Panc1 (cell line): ENCODE measurements at regions not wholly inside any gene's neighbourhood (a gene's known extent, or its start where the extent isn't known, plus 50 kb on each side); places are given as distances from the start of the nearest gene placed in this dataset.

Experiments used
- ATAC-seq: fragments of 200-7000 bp; cut with Tn5 transposase; 2 replicates; pipeline ENCODE4 v1.9.1; 2020; ENCODE audit warnings: mild to moderate bottlenecking, moderate library complexity
- BruUV-seq: library from RNA; stranded (reverse); fragments of 400-500 nt; replicated peaks from 2 replicates; lab custom pipeline; 2021; lab: Mats Ljungman, UMichigan
- CTCF ChIA-PET: fragments of 300-600 bp; sonication (Branson Sonifier 250); formaldehyde crosslinking; loops from one replicate; lab custom pipeline; 2022; ENCODE audit warnings: antibody characterized with exemption; lab: Charles Lee
- POLR2A ChIA-PET: fragments of 300-600 bp; sonication (Branson Sonifier 250); formaldehyde crosslinking; loops from one replicate; lab custom pipeline; 2022; ENCODE audit warnings: antibody characterized with exemption; lab: Charles Lee
- DNase-seq: peaks from one replicate; pipeline ENCODE4 v3.0.0-alpha.2; 2010; ENCODE audit warnings: low read depth, low spot score
- H3K27ac ChIP-seq: 2 replicates; pipeline ENCODE4 v1.5.1; 2011; ENCODE audit warnings: mild to moderate bottlenecking, low read length, inconsistent platforms
- H3K27me3 ChIP-seq: fragments of 200-500 bp; sonication (Bioruptor generic); 2 replicates; pipeline ENCODE4 v1.6.0; 2014; ENCODE audit warnings: low read length, inconsistent platforms; ENCODE audit not compliant: control insufficient read depth, insufficient read depth
- H3K36me3 ChIP-seq: fragments of 200-500 bp; sonication (Bioruptor generic); 2 replicates; pipeline ENCODE4 v1.5.1; 2014; ENCODE audit warnings: inconsistent platforms, mild to moderate bottlenecking, low read length, moderate library complexity; ENCODE audit not compliant: control insufficient read depth, insufficient read depth
- H3K4me1 ChIP-seq: 2 replicates; pipeline ENCODE4 v1.5.1; 2011; ENCODE audit warnings: inconsistent platforms, mild to moderate bottlenecking, low read length, moderate library complexity; ENCODE audit not compliant: control insufficient read depth, insufficient read depth
- H3K4me3 ChIP-seq, 2 experiments: 2 replicates each; pipeline ENCODE4 v1.5.1; 2011 to 2012; ENCODE audit warnings: low read depth in 2 of 2, low read length in 2 of 2, mild to moderate bottlenecking in 2 of 2, inconsistent platforms in 1 of 2, moderate library complexity in 1 of 2
- H3K9me3 ChIP-seq: fragments of 200-500 bp; sonication (Bioruptor generic); 2 replicates; pipeline ENCODE4 v1.5.1; 2014; ENCODE audit warnings: low read depth, mild to moderate bottlenecking, inconsistent platforms, low read length, moderate library complexity; ENCODE audit not compliant: control insufficient read depth, insufficient read depth
- CTCF ChIP-seq: fragments of 450-650 bp; IDR thresholded peaks from 2 replicates; pipeline ENCODE4 v1.5.1; 2017; ENCODE audit warnings: mild to moderate bottlenecking
- POLR2AphosphoS5 ChIP-seq: IDR thresholded peaks from 2 replicates; pipeline ENCODE4 v1.6.1; 2012; ENCODE audit warnings: mild to moderate bottlenecking, low read depth, low read length, moderate library complexity
- SIN3A ChIP-seq: IDR thresholded peaks from 2 replicates; pipeline ENCODE4 v1.6.1; 2012; ENCODE audit warnings: low read depth, mild to moderate bottlenecking, low read length, moderate library complexity, borderline replicate concordance; ENCODE audit not compliant: insufficient read depth
- TCF7L2 ChIP-seq: IDR thresholded peaks from 2 replicates; pipeline ENCODE4 v1.6.1; 2011; ENCODE audit warnings: mild to moderate bottlenecking, low read depth, low read length, inconsistent platforms
- in situ Hi-C: cut with HindIII; loops from 2 replicates; pipeline ENCODE4 v1.10.0; 2016; ENCODE audit warnings: low sequenced_read_pairs, low pct_unique_long_range_greater_than_20kb
- intact Hi-C: fragments of 100-400 bp; cut with micrococcal nuclease; formaldehyde crosslinking; loops from one replicate; pipeline ENCODE4 v1.10.0; 2022; ENCODE audit not compliant: unreplicated experiment
- TF ChIP-seq, protein P1 (sequence below), 2 experiments: IDR thresholded peaks; 2 replicates each; pipeline ENCODE4 v1.6.1; 2011 to 2012; ENCODE audit warnings: low read depth in 2 of 2, control low read depth in 1 of 2, low read length in 1 of 2, mild to moderate bottlenecking in 1 of 2, moderate library complexity in 1 of 2; ENCODE audit not compliant: insufficient read depth in 1 of 2

DNA sequence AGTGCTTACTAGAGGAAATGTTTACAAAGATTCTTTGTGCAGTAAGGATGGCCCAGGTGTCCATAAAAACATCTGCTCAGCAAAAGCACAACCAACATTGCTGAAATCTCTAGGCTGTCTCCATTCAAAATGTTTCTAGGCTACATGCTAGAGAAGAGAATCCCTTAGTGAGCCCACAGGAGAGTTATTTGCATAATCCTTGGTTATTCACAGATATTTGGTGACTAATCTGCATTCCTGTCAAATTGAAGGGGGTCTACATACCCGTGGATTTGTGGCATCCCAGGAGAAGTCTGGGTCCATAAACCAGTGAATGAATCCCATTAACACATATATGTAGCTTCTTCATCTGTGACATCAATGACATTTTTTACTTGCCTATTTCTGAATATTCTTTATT, 261.3 kb upstream of the ESRRG start:
- Histone ChIP-seq H3K27ac (no peak overlapping the region), H3K4me3 (no peak overlapping the region), H3K9me3 (no peaks in the 10 kb centered on the region), H3K4me1 (no peaks in the 10 kb centered on the region), H3K36me3 (no peaks in the 10 kb centered on the region), H3K27me3 (no peaks in the 10 kb centered on the region)
- BruUV-seq = no TSS peak
- no peak for ATAC-seq
- no peak for DNase-seq
- in situ Hi-C loops = no loop called here
- ChIA-PET CTCF (no interaction called here), POLR2A (no interaction called here)
- no peak for TF ChIP-seq POLR2AphosphoS5
- no peak for TF ChIP-seq TCF7L2
- TF ChIP-seq CTCF = no peak
- TF ChIP-seq SIN3A = no peak
- TF ChIP-seq, protein P1, sequence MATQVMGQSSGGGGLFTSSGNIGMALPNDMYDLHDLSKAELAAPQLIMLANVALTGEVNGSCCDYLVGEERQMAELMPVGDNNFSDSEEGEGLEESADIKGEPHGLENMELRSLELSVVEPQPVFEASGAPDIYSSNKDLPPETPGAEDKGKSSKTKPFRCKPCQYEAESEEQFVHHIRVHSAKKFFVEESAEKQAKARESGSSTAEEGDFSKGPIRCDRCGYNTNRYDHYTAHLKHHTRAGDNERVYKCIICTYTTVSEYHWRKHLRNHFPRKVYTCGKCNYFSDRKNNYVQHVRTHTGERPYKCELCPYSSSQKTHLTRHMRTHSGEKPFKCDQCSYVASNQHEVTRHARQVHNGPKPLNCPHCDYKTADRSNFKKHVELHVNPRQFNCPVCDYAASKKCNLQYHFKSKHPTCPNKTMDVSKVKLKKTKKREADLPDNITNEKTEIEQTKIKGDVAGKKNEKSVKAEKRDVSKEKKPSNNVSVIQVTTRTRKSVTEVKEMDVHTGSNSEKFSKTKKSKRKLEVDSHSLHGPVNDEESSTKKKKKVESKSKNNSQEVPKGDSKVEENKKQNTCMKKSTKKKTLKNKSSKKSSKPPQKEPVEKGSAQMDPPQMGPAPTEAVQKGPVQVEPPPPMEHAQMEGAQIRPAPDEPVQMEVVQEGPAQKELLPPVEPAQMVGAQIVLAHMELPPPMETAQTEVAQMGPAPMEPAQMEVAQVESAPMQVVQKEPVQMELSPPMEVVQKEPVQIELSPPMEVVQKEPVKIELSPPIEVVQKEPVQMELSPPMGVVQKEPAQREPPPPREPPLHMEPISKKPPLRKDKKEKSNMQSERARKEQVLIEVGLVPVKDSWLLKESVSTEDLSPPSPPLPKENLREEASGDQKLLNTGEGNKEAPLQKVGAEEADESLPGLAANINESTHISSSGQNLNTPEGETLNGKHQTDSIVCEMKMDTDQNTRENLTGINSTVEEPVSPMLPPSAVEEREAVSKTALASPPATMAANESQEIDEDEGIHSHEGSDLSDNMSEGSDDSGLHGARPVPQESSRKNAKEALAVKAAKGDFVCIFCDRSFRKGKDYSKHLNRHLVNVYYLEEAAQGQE (IDR thresholded peaks at IDR 0.05; ENCODE audit: insufficient read depth in 1 of 2, low read depth in 2 of 2, low read length in 1 of 2) = no peak
- intact Hi-C loops = no loop called here

DNA sequence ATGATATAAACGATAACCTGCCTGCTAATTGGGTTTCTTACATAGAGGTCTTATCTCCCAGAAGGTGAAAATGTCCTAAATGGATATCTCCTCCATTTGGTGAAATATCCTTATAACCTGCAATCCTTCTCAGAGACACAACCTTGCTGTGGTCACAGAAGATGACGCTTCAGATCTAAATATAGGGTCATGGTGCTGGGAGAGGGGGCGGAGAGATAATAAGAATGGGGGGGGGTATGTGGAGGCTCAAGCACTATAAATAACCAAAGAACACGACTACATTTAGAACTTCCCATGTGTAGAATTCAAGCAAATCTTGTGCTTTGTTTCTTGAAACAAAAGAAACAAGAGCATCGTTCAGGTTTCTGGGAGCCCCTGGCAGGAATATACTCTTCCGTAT, 260.6 kb upstream of the ESRRG start:
- CTCF ChIA-PET = no interaction called here
- H3K4me3 ChIP-seq = no peak overlapping the region
- intact Hi-C loops (no loop called here), in situ Hi-C loops (no loop called here)
- no peak for ATAC-seq
- no peak for DNase-seq
- H3K27me3 ChIP-seq = no peaks in the 10 kb centered on the region
- TF ChIP-seq SIN3A (no peak), POLR2AphosphoS5 (no peak), TCF7L2 (no peak), CTCF (no peak)
- TF ChIP-seq, protein P1 (IDR thresholded peaks at IDR 0.05; ENCODE audit: insufficient read depth in 1 of 2, low read depth in 2 of 2, low read length in 1 of 2) = no peak
- no peaks in the 10 kb centered on the region for H3K36me3 ChIP-seq
- no TSS peak for BruUV-seq
- H3K27ac ChIP-seq = no peak overlapping the region
- no peaks in the 10 kb centered on the region for H3K9me3 ChIP-seq
- no peaks in the 10 kb centered on the region for H3K4me1 ChIP-seq
- POLR2A ChIA-PET = no interaction called here
